ENCODE measurements at regions not wholly inside any gene's neighbourhood (a gene's known extent, or its start where the extent isn't known, plus 50 kb on each side); places are given as distances from the start of the nearest gene placed in this dataset.

GRCh38 chr2:196260546-196260945 is 89.2 kb upstream of the STK17B start:
- Histone ChIP-seq H3K27me3 (ENCODE audit: control insufficient read depth, insufficient read depth, low read length, poor library complexity, severe bottlenecking) (no peaks in the 10 kb centered on the region), H3K4me1 (ENCODE audit: control insufficient read depth, insufficient read depth, low read length) (peaks cover 5% of the 10 kb centered on the region), H3K4me3 (ENCODE audit: insufficient read depth, low read depth, low read length) (no peak overlapping the region), H3K36me3 (ENCODE audit: control insufficient read depth, insufficient read depth, low read length) (no peaks in the 10 kb centered on the region), H3K27ac (ENCODE audit: insufficient read depth, low read depth, low read length, poor library complexity, severe bottlenecking) (no peak overlapping the region), H3K9me3 (ENCODE audit: control insufficient read depth, low read length) (no peaks in the 10 kb centered on the region)
- WGBS, 2 experiments, result 63 to 65% methylated on average over 5 of the region's 5 CpGs

- Histone ChIP-seq H3K27me3 (ENCODE audit: control insufficient read depth, insufficient read depth, low read length, poor library complexity, severe bottlenecking) (no peaks in the 10 kb centered on the region), H3K4me1 (ENCODE audit: control insufficient read depth, insufficient read depth, low read length) (peaks cover 5% of the 10 kb centered on the region), H3K36me3 (ENCODE audit: control insufficient read depth, insufficient read depth, low read length) (no peaks in the 10 kb centered on the region), H3K27ac (ENCODE audit: insufficient read depth, low read depth, low read length, poor library complexity, severe bottlenecking) (no peak overlapping the region), H3K9me3 (ENCODE audit: control insufficient read depth, low read length) (no peaks in the 10 kb centered on the region), H3K4me3 (ENCODE audit: insufficient read depth, low read depth, low read length) (no peak overlapping the region)
- 95% methylated on average over 9 of the region's 9 CpGs for WGBS, 2 experiments
Observed at GRCh38 chr2:196262606-196263005, 91.2 kb upstream of the STK17B start.

- no peak overlapping the region for H3K27ac ChIP-seq (ENCODE audit: insufficient read depth, low read depth, low read length, poor library complexity, severe bottlenecking)
- 77 to 79% methylated on average over 8 of the region's 8 CpGs for WGBS, 2 experiments
Observed at GRCh38 chr2:196263181-196263747, 91.9 kb upstream of the STK17B start.

GRCh38 chr2:196266351-196266750 is 95.0 kb upstream of the STK17B start:
- no peak overlapping the region for H3K27ac ChIP-seq (ENCODE audit: insufficient read depth, low read depth, low read length, poor library complexity, severe bottlenecking)
- H3K4me3 ChIP-seq (ENCODE audit: insufficient read depth, low read depth, low read length), result no peak overlapping the region
- H3K36me3 ChIP-seq (ENCODE audit: control insufficient read depth, insufficient read depth, low read length), result no peaks in the 10 kb centered on the region
- no peaks in the 10 kb centered on the region for H3K4me1 ChIP-seq (ENCODE audit: control insufficient read depth, insufficient read depth, low read length)
- no peaks in the 10 kb centered on the region for H3K9me3 ChIP-seq (ENCODE audit: control insufficient read depth, low read length)
- H3K27me3 ChIP-seq (ENCODE audit: control insufficient read depth, insufficient read depth, low read length, poor library complexity, severe bottlenecking), result no peaks in the 10 kb centered on the region

More at GRCh38 chr2:196263181-196263747, 91.9 kb upstream of the STK17B start:
- Histone ChIP-seq H3K4me3 (ENCODE audit: insufficient read depth, low read depth, low read length) (no peak overlapping the region), H3K36me3 (ENCODE audit: control insufficient read depth, insufficient read depth, low read length) (no peaks in the 10 kb centered on the region), H3K9me3 (ENCODE audit: control insufficient read depth, low read length) (no peaks in the 10 kb centered on the region), H3K27me3 (ENCODE audit: control insufficient read depth, insufficient read depth, low read length, poor library complexity, severe bottlenecking) (no peaks in the 10 kb centered on the region), H3K4me1 (ENCODE audit: control insufficient read depth, insufficient read depth, low read length) (peaks cover 5% of the 10 kb centered on the region)

GRCh38 chr2:196266855-196267254 is 95.5 kb upstream of the STK17B start:
- Histone ChIP-seq H3K27me3 (ENCODE audit: control insufficient read depth, insufficient read depth, low read length, poor library complexity, severe bottlenecking) (no peaks in the 10 kb centered on the region), H3K4me1 (ENCODE audit: control insufficient read depth, insufficient read depth, low read length) (no peaks in the 10 kb centered on the region), H3K27ac (ENCODE audit: insufficient read depth, low read depth, low read length, poor library complexity, severe bottlenecking) (no peak overlapping the region), H3K36me3 (ENCODE audit: control insufficient read depth, insufficient read depth, low read length) (no peaks in the 10 kb centered on the region), H3K4me3 (ENCODE audit: insufficient read depth, low read depth, low read length) (no peak overlapping the region), H3K9me3 (ENCODE audit: control insufficient read depth, low read length) (no peaks in the 10 kb centered on the region)

- no peaks in the 10 kb centered on the region for H3K4me1 ChIP-seq (ENCODE audit: control insufficient read depth, insufficient read depth, low read length)
- 100% methylated on average over 1 of the region's 1 CpG; no CpG with 5 or more reads in 1 of the 2 experiments for WGBS, 2 experiments
- H3K27me3 ChIP-seq (ENCODE audit: control insufficient read depth, insufficient read depth, low read length, poor library complexity, severe bottlenecking), result no peaks in the 10 kb centered on the region
- no peak overlapping the region for H3K4me3 ChIP-seq (ENCODE audit: insufficient read depth, low read depth, low read length)
- no peaks in the 10 kb centered on the region for H3K36me3 ChIP-seq (ENCODE audit: control insufficient read depth, insufficient read depth, low read length)
- no peaks in the 10 kb centered on the region for H3K9me3 ChIP-seq (ENCODE audit: control insufficient read depth, low read length)
- no peak overlapping the region for H3K27ac ChIP-seq (ENCODE audit: insufficient read depth, low read depth, low read length, poor library complexity, severe bottlenecking)
Observed at GRCh38 chr2:196268025-196268424, 96.6 kb upstream of the STK17B start.

- no peak overlapping the region for H3K27ac ChIP-seq (ENCODE audit: insufficient read depth, low read depth, low read length, poor library complexity, severe bottlenecking)
- WGBS, 2 experiments, result 91 to 93% methylated on average over 6 to 7 of the region's 8 CpGs
- H3K4me1 ChIP-seq (ENCODE audit: control insufficient read depth, insufficient read depth, low read length), result no peaks in the 10 kb centered on the region
- H3K9me3 ChIP-seq (ENCODE audit: control insufficient read depth, low read length), result no peaks in the 10 kb centered on the region
- no peaks in the 10 kb centered on the region for H3K27me3 ChIP-seq (ENCODE audit: control insufficient read depth, insufficient read depth, low read length, poor library complexity, severe bottlenecking)
- no peak overlapping the region for H3K4me3 ChIP-seq (ENCODE audit: insufficient read depth, low read depth, low read length)
- no peaks in the 10 kb centered on the region for H3K36me3 ChIP-seq (ENCODE audit: control insufficient read depth, insufficient read depth, low read length)
Observed at GRCh38 chr2:196268538-196269338, 97.4 kb upstream of the STK17B start.

GRCh38 chr2:196271795-196272194 is 100.4 kb upstream of the STK17B start:
- H3K4me1 ChIP-seq (ENCODE audit: control insufficient read depth, insufficient read depth, low read length), result no peaks in the 10 kb centered on the region
- WGBS, 2 experiments, result 90 to 92% methylated on average over 3 of the region's 3 CpGs
- no peaks in the 10 kb centered on the region for H3K27me3 ChIP-seq (ENCODE audit: control insufficient read depth, insufficient read depth, low read length, poor library complexity, severe bottlenecking)
- H3K36me3 ChIP-seq (ENCODE audit: control insufficient read depth, insufficient read depth, low read length), result no peaks in the 10 kb centered on the region
- no peak overlapping the region for H3K27ac ChIP-seq (ENCODE audit: insufficient read depth, low read depth, low read length, poor library complexity, severe bottlenecking)
- no peaks in the 10 kb centered on the region for H3K9me3 ChIP-seq (ENCODE audit: control insufficient read depth, low read length)
- no peak overlapping the region for H3K4me3 ChIP-seq (ENCODE audit: insufficient read depth, low read depth, low read length)

- no peaks in the 10 kb centered on the region for H3K27me3 ChIP-seq (ENCODE audit: control insufficient read depth, insufficient read depth, low read length, poor library complexity, severe bottlenecking)
- H3K4me1 ChIP-seq (ENCODE audit: control insufficient read depth, insufficient read depth, low read length), result no peaks in the 10 kb centered on the region
- H3K36me3 ChIP-seq (ENCODE audit: control insufficient read depth, insufficient read depth, low read length), result no peaks in the 10 kb centered on the region
- H3K4me3 ChIP-seq (ENCODE audit: insufficient read depth, low read depth, low read length), result no peak overlapping the region
- no peak overlapping the region for H3K27ac ChIP-seq (ENCODE audit: insufficient read depth, low read depth, low read length, poor library complexity, severe bottlenecking)
- 84% methylated on average over 1 of the region's 1 CpG; no CpG with 5 or more reads in 1 of the 2 experiments for WGBS, 2 experiments
- no peaks in the 10 kb centered on the region for H3K9me3 ChIP-seq (ENCODE audit: control insufficient read depth, low read length)
Observed at GRCh38 chr2:196274387-196274809, 103.0 kb upstream of the STK17B start.

GRCh38 chr2:196275646-196276352 is 104.4 kb upstream of the STK17B start:
- 88 to 97% methylated on average over 5 of the region's 5 CpGs for WGBS, 2 experiments
- Histone ChIP-seq H3K27ac (ENCODE audit: insufficient read depth, low read depth, low read length, poor library complexity, severe bottlenecking) (no peak overlapping the region), H3K9me3 (ENCODE audit: control insufficient read depth, low read length) (no peaks in the 10 kb centered on the region), H3K27me3 (ENCODE audit: control insufficient read depth, insufficient read depth, low read length, poor library complexity, severe bottlenecking) (no peaks in the 10 kb centered on the region), H3K4me1 (ENCODE audit: control insufficient read depth, insufficient read depth, low read length) (no peaks in the 10 kb centered on the region), H3K4me3 (ENCODE audit: insufficient read depth, low read depth, low read length) (no peak overlapping the region), H3K36me3 (ENCODE audit: control insufficient read depth, insufficient read depth, low read length) (no peaks in the 10 kb centered on the region)

All from ectodermal cell (in vitro differentiated cells).